GM12873 (cell line): ENCODE measurements at regions not wholly inside any gene's neighbourhood (a gene's known extent, or its start where the extent isn't known, plus 50 kb on each side); places are given as distances from the start of the nearest gene placed in this dataset.

Experiments used
- CTCF ChIP-seq: IDR thresholded peaks from 2 replicates; pipeline ENCODE4 v1.5.1; 2012; ENCODE audit warnings: low read depth, mild to moderate bottlenecking, moderate library complexity, low read length, control low read depth; ENCODE audit not compliant: insufficient read depth; ENCODE audit errors: missing control alignments

- no peak for TF ChIP-seq CTCF
These were observed 571.9 kb downstream of the TAFA4 start for GRCh38 chr3:68360492-68360891.

- no peak for TF ChIP-seq CTCF
These were observed 586.6 kb downstream of the TAFA4 start for GRCh38 chr3:68345781-68346180.

- no peak for TF ChIP-seq CTCF
These were observed 589.9 kb downstream of the TAFA4 start for GRCh38 chr3:68342426-68342825.

- no peak for TF ChIP-seq CTCF
These were observed 596.3 kb downstream of the TAFA4 start for GRCh38 chr3:68336042-68336441.

GRCh38 chr3:68334367-68334986, 597.9 kb downstream of the TAFA4 start:
- TF ChIP-seq CTCF: no peak

GRCh38 chr3:68328049-68328448, 604.3 kb downstream of the TAFA4 start:
- TF ChIP-seq CTCF: no peak

- TF ChIP-seq CTCF: no peak
These were observed 616.4 kb downstream of the TAFA4 start for GRCh38 chr3:68315964-68316363.
